ENCODE measurements at regions not wholly inside any gene's neighbourhood (a gene's known extent, or its start where the extent isn't known, plus 50 kb on each side); places are given as distances from the start of the nearest gene placed in this dataset.

- H3K4me3 ChIP-seq (ENCODE audit: extremely low read depth in 1 of 4, insufficient read depth in 2 of 4, low read depth in 3 of 4, low read length in 4 of 4) = no peak overlapping the region
- H2BK20ac ChIP-seq (ENCODE audit: low read length) = no peak overlapping the region
- no peak overlapping the region for H4K5ac ChIP-seq (ENCODE audit: insufficient read length, low read depth, low read length)
- H3K27ac ChIP-seq (ENCODE audit: low read depth, low read length) = no peak overlapping the region
- no peak overlapping the region for H3K56ac ChIP-seq (replicated peaks; ENCODE audit: insufficient read length, low read depth, low read length)
- H3K79me2 ChIP-seq (ENCODE audit: control insufficient read depth in 1 of 2, insufficient read depth in 2 of 2, low read length in 2 of 2) = no peaks in the 10 kb centered on the region
- WGBS, 2 experiments (ENCODE audit: extremely low coverage in 1 of 2, insufficient coverage in 1 of 2, insufficient read length in 1 of 2, insufficient replicate concordance in 2 of 2, low coverage in 1 of 2, low lambda C conversion rate in 2 of 2, missing lambda C conversion rate in 1 of 2) = 36% methylated on average over 1 of the region's 1 CpG; no CpG with 5 or more reads in 1 of the 2 experiments
- H3K14ac ChIP-seq (ENCODE audit: insufficient read length) = no peak overlapping the region
- H3K4me2 ChIP-seq (ENCODE audit: insufficient read depth in 1 of 2, low read depth in 2 of 2, low read length in 2 of 2) = no peak overlapping the region
- no peak overlapping the region for H2BK15ac ChIP-seq (ENCODE audit: low read length)
- H2AFZ ChIP-seq (ENCODE audit: low read length) = no peak overlapping the region
- no peak overlapping the region for H2BK12ac ChIP-seq (ENCODE audit: low read depth, low read length)
- no peaks in the 10 kb centered on the region for H3K23me2 ChIP-seq (ENCODE audit: low read depth, low read length)
- H4K20me1 ChIP-seq (replicated peaks in 1 of 2; ENCODE audit: control insufficient read depth in 1 of 2, insufficient read depth in 2 of 2, low read length in 2 of 2) = no peaks in the 10 kb centered on the region
- no peak overlapping the region for H4K91ac ChIP-seq (replicated peaks; ENCODE audit: insufficient read length, low read length)
- H3K36me3 ChIP-seq (ENCODE audit: control insufficient read depth in 2 of 4, insufficient read depth in 4 of 4, low read length in 3 of 4) = no peaks in the 10 kb centered on the region
- H3K27me3 ChIP-seq (replicated peaks in 1 of 4; ENCODE audit: control insufficient read depth in 3 of 4, extremely low read depth in 1 of 4, insufficient read depth in 3 of 4, low read length in 3 of 4) = no peaks in the 10 kb centered on the region
- no peak overlapping the region for H3K23ac ChIP-seq (ENCODE audit: insufficient read length)
- H3K18ac ChIP-seq (ENCODE audit: extremely low read depth, low read length) = no peak overlapping the region
- no peak overlapping the region for H2BK120ac ChIP-seq (replicated peaks; ENCODE audit: low read depth, low read length)
- POLR2A ChIA-PET (ENCODE audit: partially characterized antibody) = no interaction called here
- no peak overlapping the region for H3K9ac ChIP-seq (replicated peaks in 1 of 4; ENCODE audit: extremely low read depth in 1 of 4, low read depth in 3 of 4, low read length in 3 of 4)
- FAIRE-seq = no peak
- no peaks in the 10 kb centered on the region for H3K79me1 ChIP-seq (ENCODE audit: low read depth, low read length)
- H3K4ac ChIP-seq (replicated peaks; ENCODE audit: insufficient read length, low read depth, low read length) = no peak overlapping the region
- CTCF ChIA-PET (ENCODE audit: partially characterized antibody) = interaction anchor here (0.5 kb wide), 1 partner anchor 13 kb away, joined by 3 read pairs; no protein-coding TSS in a partner anchor
- no peaks in the 10 kb centered on the region for H3K9me3 ChIP-seq (ENCODE audit: insufficient read depth in 2 of 2, low read depth in 1 of 2, low read length in 1 of 2)
- no peak overlapping the region for H4K8ac ChIP-seq (ENCODE audit: extremely low read depth, insufficient read depth, low read length)
- DNase-seq (ENCODE audit: low read depth in 1 of 2, low spot score in 2 of 2) = no peak
- no peak overlapping the region for H2AK5ac ChIP-seq (ENCODE audit: low read depth, low read length)
- H2BK5ac ChIP-seq (ENCODE audit: low read depth, low read length) = no peak overlapping the region
- TF ChIP-seq SP2 (IDR thresholded peaks at IDR 0.05; ENCODE audit: low read length) = no peak
- H3K4me1 ChIP-seq (replicated peaks in 1 of 4; ENCODE audit: control insufficient read depth in 3 of 4, insufficient read depth in 4 of 4, low read length in 3 of 4) = no peaks in the 10 kb centered on the region
Observed at GRCh38 chr2:155622443-155622842, 710.1 kb downstream of the NR4A2 start.

Data from H1 (cell line).